ENCODE measurements at regions not wholly inside any gene's neighbourhood (a gene's known extent, or its start where the extent isn't known, plus 50 kb on each side); places are given as distances from the start of the nearest gene placed in this dataset.

GRCh38 chr2:143889216-143889615, 630.7 kb downstream of the ZEB2 start:
- POLR2A ChIA-PET = no interaction called here
- no peak for TF ChIP-seq CTCF (IDR thresholded peaks at IDR 0.05; ENCODE audit: control extremely low read depth, extremely low read depth, low read depth, missing control alignments)
- no peak for DNase-seq (ENCODE audit: extremely low spot score)
- CTCF ChIA-PET = no interaction called here

- DNase-seq (ENCODE audit: extremely low spot score) = no peak
- TF ChIP-seq CTCF (IDR thresholded peaks at IDR 0.05; ENCODE audit: control extremely low read depth, extremely low read depth, low read depth, missing control alignments) = no peak
- CTCF ChIA-PET = no interaction called here
- POLR2A ChIA-PET = no interaction called here
These were observed 634.5 kb downstream of the ZEB2 start for GRCh38 chr2:143885461-143885860.

- POLR2A ChIA-PET = no interaction called here
These were observed 638.7 kb downstream of the ZEB2 start for GRCh38 chr2:143881246-143881645.

GRCh38 chr2:143877876-143878530, 641.9 kb downstream of the ZEB2 start:
- DNase-seq (ENCODE audit: extremely low spot score) = no peak
- TF ChIP-seq CTCF (IDR thresholded peaks at IDR 0.05; ENCODE audit: control extremely low read depth, extremely low read depth, low read depth, missing control alignments) = no peak
- ChIA-PET POLR2A (no interaction called here), CTCF (no interaction called here)

More at GRCh38 chr2:143881246-143881645, 638.7 kb downstream of the ZEB2 start:
- no peak for TF ChIP-seq CTCF (IDR thresholded peaks at IDR 0.05; ENCODE audit: control extremely low read depth, extremely low read depth, low read depth, missing control alignments)
- DNase-seq (ENCODE audit: extremely low spot score) = no peak
- CTCF ChIA-PET = no interaction called here

GRCh38 chr2:143877056-143877455, 642.9 kb downstream of the ZEB2 start:
- no peak for DNase-seq (ENCODE audit: extremely low spot score)
- no peak for TF ChIP-seq CTCF (IDR thresholded peaks at IDR 0.05; ENCODE audit: control extremely low read depth, extremely low read depth, low read depth, missing control alignments)
- CTCF ChIA-PET = no interaction called here
- POLR2A ChIA-PET = no interaction called here

GRCh38 chr2:143875295-143876233, 644.4 kb downstream of the ZEB2 start:
- TF ChIP-seq CTCF (IDR thresholded peaks at IDR 0.05; ENCODE audit: control extremely low read depth, extremely low read depth, low read depth, missing control alignments) = no peak
- POLR2A ChIA-PET = no interaction called here
- CTCF ChIA-PET = no interaction called here
- DNase-seq (ENCODE audit: extremely low spot score) = no peak
